GM10266 (cell line): ENCODE measurements at regions not wholly inside any gene's neighbourhood (a gene's known extent, or its start where the extent isn't known, plus 50 kb on each side); places are given as distances from the start of the nearest gene placed in this dataset.

ENCODE experiments used
- DNase-seq: peaks from one replicate; pipeline ENCODE4 v3.0.0; 2012; ENCODE audit errors: extremely low spot score
- TF ChIP-seq, protein P1 (sequence below): IDR thresholded peaks from 2 replicates; pipeline ENCODE4 v1.5.1; 2012; ENCODE audit warnings: mild to moderate bottlenecking, low read depth; ENCODE audit not compliant: control insufficient read depth, insufficient read depth; ENCODE audit errors: missing control alignments

DNA sequence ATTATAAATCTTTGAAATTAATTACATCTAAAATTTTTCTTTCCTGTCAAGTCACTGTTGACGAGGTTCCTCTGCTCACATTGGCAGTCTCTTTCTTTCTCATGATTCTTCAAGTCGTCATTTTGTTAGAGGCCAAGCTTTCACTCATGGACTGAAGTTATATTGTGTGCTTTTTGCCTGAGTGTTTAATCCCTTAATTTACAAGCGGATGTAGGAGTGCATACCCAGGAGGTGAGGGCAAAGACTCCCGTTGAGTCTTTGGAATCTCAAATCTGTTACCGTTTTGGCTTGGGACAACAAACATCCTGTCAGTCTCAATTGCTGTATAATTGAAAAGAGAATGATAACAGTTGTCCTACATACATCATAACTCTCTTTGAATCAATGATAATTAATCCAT lies 345.0 kb downstream of the TRIML1 start:
- TF ChIP-seq, protein P1, sequence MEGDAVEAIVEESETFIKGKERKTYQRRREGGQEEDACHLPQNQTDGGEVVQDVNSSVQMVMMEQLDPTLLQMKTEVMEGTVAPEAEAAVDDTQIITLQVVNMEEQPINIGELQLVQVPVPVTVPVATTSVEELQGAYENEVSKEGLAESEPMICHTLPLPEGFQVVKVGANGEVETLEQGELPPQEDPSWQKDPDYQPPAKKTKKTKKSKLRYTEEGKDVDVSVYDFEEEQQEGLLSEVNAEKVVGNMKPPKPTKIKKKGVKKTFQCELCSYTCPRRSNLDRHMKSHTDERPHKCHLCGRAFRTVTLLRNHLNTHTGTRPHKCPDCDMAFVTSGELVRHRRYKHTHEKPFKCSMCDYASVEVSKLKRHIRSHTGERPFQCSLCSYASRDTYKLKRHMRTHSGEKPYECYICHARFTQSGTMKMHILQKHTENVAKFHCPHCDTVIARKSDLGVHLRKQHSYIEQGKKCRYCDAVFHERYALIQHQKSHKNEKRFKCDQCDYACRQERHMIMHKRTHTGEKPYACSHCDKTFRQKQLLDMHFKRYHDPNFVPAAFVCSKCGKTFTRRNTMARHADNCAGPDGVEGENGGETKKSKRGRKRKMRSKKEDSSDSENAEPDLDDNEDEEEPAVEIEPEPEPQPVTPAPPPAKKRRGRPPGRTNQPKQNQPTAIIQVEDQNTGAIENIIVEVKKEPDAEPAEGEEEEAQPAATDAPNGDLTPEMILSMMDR, result no peak
- no peak for DNase-seq

DNA sequence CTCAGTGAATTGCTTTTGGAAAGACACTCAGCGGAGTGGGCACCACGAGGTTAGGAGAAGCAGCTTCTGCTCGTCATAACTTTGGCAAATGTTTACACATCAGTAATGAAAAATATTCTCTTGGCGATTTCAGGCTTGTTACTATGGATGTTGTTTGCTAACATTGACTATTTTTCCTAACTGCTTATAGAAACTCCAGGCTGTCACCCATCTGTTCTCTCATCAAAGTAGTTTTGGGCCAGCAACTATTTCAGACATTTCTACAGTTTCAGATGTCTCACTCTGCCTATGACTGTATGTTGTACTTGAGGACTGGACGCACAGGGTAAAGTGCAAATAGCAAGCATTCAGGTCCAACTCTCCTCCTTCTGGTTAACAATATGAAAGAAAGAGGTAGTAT lies 346.7 kb downstream of the TRIML1 start:
- no peak for DNase-seq
- TF ChIP-seq, protein P1, result no peak

DNA sequence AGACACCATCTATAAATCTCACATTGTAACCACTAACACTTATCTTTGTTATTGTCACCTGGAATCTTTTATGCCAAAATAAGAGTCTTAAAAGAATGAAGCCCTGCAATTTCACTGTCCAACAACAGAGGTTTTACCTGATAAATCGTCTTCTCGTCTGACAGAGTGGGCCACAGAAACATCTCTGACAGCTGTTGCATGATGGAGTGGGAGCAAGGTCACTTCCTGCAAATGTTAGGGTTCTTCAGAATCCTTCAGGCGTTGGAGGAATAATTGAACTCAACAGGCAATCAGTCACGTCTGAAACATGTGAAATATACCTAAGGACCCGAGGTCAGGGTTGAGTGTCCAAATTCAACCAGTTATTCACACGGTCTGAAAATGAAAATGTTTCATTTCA lies 353.6 kb downstream of the TRIML1 start:
- DNase-seq, result no peak
- TF ChIP-seq, protein P1, result no peak

DNA sequence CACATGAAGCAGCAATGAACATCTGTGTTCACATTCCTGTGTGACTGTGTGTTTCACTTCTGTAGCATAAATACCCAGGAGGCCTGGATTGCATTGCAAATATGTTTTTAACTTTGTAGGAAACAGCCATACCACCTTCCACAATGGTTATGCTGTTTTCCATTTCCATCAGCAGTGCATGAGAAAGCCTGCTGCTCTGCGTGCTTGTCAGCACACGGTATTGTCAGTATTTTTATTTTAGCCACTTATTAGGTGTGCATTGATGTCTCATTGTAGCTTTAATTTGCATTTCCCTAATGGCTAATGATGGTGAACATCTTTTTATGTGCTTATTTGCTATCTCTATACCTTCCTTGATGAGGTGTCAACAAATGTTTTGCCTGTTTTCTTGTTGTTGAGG lies 355.9 kb downstream of the TRIML1 start:
- no peak for DNase-seq
- TF ChIP-seq, protein P1, result no peak

DNA sequence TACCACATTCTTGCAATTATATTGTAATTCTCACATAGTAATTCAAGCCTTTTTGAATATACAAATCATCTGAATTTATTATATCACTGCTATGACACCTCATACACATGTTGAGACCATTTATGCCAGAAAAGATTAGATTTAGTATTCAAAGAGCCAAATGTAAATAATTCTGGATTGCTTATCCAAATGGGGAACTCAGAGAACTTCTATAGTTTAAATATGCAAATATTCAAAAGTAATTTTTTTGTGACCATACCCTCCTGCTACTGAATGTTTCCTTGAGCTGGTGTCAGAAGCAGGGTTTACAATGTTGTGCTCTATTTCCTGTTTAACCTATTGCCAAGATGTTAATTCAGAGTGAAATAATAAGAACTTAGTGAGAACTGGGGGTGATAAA lies 372.2 kb downstream of the TRIML1 start:
- no peak for DNase-seq
- TF ChIP-seq, protein P1, result no peak

DNA sequence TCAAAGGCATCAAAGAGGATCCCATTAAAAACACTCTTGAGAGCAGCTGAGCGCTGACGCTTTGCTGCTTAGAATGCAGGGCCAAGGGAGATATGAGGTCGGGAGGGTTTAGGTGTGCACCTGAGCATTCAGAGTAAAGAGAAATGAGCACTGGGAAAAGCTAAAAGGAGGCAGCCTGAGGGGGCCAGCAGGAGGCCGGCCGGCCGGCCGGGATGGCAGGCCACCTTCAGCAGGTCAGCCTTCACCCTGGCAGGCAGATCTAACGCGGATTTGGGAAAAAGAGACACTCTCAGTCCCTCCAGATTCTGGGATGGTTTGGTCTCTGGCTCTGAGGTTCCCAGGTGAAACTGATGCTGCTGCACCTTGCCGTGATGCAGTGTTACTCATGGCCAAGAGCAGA lies 393.5 kb downstream of the TRIML1 start:
- TF ChIP-seq, protein P1, result no peak
- no peak for DNase-seq

DNA sequence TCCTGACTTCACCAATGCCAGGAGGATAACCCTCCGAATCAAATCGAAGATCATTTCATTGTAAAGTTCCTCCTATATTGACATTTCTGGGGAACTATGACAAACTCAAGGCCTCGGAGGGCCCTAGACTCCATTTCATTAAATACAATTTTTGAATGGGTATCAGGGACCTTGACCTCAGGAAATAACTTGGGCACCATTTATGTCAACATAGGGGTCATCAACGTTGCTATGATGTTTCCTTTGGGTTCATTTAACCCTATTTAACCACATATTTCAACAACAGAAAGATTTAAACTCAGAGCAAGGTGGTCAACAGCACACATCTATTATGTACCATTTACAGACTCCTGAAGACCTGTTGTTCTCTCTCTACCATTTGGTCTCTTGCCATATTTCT lies 395.1 kb downstream of the TRIML1 start:
- TF ChIP-seq, protein P1, result no peak
- no peak for DNase-seq
